ENCODE measurements at regions not wholly inside any gene's neighbourhood (a gene's known extent, or its start where the extent isn't known, plus 50 kb on each side); places are given as distances from the start of the nearest gene placed in this dataset.
A peak's percentile ranks its signal among the peaks of the same experiment; 100 is the strongest.
"Not testable (repeated sequence)": the region's sequence is repeated elsewhere in the genome, so short reads cannot be mapped to it uniquely, and the experiment has no call there.

DNA sequence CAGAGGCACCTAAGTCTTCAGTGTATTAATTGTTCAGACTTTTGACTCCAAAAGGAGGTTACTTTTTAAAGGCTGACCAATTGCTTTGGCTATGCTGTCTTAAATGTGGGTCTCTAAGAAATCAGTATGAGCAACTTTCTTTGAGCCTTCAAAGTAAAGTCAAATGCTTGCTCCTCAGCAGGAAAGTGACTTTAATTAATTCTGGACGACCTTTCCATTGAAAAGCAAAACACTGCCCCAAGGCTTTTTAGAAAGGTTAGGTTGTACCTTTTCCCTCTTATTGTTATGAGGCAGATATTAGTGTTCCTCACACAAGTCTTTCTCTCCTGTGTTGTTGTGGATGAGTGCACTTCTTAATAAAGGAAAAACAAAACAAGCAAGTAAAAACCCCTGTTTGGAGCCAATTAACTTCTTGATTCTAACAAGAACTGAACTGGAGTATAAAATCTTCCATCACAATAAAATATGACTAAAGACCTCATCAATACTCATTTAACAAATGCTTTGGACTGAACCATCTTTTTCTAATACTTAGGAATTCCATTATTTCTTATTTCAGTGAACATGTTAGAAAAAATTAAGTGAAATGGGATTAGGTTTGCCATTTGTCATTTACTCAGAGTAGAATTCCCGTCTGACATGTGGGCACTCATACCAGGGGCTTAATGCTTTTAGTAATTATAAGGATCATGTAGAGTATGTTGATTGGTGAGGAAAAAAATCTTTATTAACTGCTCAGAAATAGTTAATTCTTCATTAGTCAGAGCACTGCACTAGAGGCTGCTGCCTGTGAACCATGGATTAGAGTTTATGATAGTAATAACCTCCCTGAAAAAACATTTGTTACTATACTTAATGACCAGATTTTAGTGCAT, 159.1 kb upstream of the ZNF608 start:
- peak; percentile 87 for DNase-seq

DNA sequence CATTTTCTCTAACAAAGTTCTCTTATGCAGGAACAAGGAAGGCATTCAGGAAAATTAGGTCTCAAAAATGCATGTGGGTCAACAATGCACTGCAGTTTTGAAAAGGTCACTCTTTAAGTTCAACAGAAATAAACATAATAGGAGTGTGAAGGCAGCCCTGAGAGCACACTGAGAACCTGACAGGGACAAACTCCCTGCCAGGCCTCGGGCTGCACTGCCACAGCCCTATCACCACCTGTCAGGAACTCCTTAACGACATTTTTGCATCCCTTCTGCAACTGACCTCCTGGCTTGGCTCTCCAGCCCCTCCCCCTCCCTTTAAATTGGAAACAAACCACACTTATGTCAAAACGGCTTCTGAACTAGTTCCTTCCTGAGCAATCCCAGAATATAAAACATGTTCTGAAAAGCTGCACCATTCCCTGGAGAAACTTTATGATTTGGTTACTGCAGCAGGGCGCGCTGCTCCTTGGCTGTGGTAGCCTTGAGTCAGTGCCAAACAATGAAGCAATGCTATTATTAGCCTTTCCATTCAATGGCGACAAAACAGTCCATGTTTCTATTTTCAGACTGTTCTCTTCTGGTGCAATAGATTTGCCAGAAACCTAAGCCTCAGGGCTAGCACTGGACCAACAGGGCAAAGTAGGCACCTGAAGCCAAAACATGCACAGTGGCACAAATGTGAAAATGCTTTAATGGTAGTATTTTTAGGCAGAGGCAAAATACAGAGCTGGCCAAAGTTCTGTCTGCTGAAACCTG, 160.1 kb upstream of the ZNF608 start:
- peak; percentile 98 for DNase-seq

DNA sequence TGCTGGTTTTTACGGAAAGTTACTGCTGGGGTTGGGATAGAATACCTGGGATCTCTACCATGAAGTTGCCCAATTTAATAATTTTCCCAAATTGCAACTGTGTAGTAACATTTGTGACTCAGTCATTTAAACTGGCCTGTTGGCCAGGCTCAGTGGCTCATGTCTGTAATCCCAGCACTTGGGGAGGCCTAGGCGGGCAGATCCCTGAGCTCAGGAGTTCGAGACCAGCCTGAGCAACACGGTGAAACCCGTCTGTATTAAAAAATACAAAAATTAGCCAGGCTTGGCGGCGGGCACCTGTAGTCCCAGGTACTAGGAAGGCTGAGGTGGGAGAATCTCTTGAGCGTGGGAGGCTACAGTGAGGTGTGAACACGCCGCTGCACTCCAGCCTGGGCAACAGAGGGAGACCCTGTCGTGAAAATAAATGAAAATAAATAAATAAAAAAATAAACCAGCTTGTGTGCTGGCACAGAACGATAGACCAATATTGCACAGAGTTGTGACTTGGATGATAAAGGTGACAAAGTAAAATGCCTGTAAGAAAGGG, 160.7 kb upstream of the ZNF608 start:
- peak; percentile 44 for DNase-seq

DNA sequence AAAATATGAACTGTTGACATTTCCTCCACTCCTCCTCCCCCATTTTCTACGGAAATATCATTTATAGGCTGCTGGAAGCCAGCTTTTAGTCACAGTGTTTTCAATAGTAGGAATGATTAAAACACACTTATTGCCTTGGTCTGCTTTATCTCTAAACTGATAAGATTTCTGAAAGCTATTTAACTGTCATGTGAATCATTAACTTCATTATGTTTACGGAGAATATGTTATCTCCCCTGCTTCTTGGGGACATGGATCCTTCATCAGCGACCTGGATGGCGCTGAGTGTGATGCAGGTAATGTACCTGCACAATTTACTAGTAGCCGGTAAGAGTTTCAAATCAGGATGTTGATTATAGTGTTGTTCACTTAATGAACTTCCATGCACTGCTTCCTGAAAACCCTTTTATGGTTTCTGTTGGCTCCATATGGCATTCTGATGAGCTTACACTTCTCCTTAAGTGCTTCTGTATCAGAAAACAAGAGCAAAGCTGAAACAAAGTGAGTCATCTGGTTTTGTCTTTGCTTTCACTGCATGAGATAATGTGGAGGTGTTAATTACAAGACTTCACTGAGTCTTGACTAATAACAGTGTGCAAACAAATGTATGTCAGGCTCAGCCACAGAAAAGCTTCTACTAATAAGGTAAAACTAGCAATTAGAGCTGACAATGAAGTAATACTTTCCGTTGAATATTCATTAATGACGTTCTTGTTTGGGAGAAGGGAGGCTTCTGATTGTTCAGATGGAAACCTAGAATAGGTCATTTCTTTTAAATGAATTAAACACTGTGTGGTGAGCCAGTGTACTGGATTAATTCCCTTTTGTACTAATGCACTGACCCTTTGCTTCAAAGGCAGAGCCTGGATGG, 162.4 kb upstream of the ZNF608 start:
- peak; percentile 100 for DNase-seq

DNA sequence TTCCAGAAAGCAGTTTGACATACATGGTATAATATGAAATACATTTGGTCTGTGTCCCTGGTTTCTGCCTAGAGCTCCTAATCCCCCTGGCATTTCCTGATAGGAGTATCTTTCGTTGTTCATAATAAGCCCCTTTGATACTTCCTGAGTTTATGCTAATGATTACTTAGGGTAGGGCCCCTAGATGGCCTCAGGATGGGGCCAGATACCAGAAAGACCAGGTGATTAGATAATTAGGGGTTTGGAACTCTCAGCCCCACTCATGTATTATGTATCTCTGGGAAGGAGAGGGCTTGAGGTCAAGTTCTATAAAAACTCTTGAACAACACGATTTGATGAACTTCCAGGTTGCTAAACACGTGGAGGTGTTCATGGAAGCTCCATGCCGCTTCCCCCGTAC, 163.3 kb upstream of the ZNF608 start:
- DNase-seq = peak; percentile 94

DNA sequence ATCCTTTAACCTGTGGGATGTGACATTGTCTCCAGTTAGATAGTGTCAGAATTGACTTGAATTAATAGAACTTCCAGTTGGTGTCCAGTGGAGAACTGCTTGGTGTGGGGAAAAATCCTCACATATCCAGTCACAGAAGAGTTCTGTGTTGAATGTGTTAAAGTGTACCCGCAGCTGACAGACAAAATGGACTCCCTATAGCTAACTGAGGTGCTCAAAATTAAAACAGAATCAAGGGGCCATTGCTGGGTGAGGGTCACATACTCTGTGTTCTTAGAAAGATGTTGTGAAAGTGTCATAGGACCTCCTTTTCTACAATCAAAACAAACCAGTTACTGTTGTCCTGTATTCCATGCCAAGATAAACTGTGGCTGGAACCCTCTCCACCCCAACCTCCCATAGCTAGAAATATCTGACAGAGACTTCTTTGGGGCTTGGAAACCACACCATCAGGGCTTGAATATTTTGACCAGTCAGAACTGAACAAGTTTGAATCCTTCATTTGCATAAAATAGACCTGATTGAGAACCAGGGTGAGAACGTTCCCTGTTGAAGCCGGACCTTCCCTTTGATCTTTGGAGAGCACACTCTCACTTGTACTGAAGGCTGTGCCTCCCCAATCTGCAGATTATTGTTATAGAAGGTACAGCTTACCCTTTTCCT, 164.0 kb upstream of the ZNF608 start:
- DNase-seq = peak; percentile 47

DNA sequence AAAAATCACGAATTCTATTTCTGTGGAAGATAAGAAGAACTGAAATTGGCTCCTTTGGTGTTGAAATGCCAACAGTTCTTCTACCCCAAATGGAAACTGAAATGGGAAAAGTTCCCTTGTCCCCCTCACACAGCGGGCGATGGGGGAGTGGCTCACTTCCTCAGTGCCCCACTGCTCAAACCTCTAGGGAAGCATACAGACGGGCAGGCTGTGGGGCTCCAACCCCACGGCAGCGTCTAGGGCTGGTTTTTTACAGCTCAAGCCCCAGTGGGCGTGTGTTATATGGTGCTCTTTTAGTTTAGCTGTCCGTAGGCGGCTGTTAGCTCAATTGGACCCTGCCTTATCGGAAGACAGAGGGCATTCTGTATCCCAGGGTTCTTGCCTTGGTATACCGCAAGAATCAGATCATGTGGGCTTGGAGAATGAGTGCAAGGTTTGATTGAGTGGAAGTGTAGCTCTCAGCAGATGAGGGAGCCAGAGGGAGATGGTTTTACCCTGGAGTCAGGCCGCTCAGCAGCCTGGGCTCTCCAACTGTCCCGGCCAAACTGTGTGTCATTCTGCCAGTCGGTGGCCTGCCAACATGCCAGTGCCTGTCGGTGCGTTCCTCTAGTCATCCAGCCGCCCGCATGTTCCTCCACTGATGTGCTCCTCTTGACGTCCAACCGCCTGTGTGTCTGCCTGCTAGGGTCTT, 166.3 kb upstream of the ZNF608 start:
- no peak for DNase-seq

DNA sequence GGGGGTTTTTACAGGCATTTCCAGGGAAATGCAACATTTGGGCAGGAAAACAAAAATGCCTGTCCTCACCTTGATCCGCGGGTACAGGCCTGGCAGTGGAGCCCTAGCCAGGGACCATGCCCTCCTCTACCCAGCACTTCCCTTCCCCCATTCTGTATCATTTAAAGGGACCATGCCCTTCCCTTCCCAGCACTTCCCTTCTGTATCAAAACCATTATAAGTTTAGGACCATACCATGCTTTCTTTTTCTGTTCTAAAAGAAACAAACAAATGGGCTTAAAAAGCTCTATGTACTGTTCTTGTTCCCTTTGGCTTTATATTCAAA, 166.9 kb upstream of the ZNF608 start:
- no peak for DNase-seq

DNA sequence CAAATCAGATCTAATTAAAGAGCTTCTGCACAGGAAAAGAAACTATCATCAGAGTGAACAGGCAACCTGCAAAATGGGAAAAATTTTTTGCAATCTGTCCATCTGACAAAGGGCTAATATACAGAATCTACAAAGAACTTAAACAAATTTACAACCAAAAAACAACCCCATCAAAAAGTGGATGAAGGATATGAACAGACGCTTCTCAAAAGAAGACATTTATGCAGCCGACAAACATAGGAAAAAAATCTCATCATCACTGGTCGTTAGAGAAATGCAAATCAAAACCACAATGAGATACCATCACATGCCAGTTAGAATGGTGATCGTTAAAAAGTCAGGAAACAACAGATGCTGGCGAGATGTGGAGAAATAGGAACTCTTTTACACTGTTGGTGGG, 169.9 kb upstream of the ZNF608 start:
- DNase-seq = not testable (repeated sequence)

DNA sequence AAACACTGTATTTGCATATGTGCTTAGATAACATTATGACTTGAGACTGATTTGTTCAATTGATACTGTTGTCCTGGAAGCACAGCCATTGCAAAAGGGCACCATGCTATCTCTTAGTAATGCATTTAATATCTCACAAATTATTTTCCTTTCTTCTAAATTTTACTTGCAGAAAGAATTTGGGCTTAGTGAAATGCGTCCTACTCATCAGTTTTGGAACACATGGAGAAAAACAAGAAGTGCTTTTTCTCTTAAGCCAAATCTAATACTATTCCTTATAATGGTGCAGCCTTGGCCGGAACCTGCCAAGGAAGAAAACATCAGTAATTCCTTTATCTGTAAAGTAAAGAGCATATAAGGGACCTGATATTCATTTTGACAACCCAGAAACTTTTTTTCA, 172.2 kb upstream of the ZNF608 start:
- no peak for DNase-seq

DNA sequence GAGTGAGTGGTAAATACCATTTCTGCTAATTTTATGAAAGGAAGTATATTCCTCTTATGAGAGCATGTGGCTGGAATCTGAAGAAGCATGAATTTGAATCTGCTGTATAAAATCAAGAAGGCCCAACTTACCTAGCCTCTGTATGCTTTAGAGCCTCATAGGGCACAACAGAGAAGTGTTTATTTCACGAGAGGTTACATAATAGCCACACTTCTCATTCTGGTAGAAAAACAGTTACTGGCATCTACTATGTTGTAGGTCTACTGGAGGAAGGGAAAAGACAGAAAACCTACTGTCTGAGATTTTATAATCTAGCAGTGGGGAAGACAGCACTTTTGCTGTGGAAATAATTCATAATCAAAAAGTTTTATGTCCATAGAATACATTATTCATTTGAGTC, 172.6 kb upstream of the ZNF608 start:
- DNase-seq = no peak

DNA sequence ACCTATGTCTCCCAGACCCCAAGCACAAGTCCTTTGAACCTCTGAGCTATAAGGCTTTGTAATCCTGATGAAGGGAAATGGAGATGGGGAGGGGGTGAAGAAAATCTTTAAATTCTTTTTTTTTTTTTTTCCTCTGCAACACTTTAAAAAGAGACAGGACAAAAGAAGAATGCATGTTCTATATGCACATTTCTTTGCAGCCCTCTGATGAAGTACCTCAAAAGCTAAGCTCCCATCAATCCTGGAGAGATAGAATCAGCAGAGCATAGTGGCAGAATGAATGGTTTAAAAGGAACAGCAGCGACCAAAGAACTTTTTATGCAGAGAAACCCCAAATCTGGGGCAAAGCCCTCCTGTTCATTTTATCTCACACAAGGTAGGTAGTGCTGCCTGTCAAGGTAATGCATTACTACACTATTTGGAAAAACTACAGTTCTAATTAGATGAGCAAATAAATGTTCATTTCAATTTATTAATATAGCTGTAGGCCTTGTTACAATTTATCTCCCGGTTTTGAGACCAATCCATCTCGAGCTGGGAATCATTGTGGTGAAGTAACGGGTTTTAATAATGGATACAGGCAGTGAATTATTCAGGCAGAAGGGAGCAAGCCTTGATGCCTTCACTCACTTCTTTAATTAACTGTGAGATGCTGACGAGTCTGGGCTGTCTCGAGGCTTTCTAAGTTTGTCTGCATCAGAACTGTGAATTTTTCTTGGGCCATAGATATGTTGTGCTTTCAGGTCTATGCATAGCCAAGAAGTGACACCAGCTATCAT, 173.5 kb upstream of the ZNF608 start:
- DNase-seq = peak; percentile 30

DNA sequence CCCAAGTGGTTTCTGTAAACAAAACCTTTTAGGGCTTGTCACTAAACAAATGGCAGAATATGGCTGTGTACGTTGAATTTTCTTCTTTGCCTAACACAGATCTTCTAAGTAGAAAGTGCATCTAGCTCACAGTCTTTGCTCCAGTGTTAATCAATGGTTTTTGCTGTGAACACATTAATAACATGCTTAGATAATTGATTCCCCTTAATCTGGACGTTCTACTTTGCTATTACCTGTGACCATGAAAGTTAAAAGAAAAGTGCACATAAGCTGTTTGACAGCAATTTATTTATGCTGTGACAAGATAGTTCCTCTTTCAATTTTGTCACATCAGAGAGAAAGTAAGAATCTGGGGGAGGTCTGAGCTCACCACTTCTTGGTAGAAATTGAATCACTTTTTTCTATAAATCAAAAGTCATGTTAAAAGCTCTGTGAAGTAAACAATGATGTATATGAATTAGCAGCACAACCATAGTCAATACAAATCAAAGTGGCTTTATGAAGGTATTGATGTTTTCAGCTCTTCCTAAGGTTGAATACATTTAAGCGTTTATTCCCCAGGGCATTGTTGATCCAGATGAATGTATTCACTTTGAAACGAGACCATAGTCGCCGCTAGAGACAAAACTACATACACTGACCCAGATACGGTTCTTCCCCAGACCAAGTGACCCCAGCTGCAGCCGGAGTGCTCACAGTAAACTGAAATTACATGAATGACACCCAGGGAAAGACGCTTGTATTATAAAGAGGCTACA, 174.6 kb upstream of the ZNF608 start:
- peak; percentile 89 for DNase-seq

DNA sequence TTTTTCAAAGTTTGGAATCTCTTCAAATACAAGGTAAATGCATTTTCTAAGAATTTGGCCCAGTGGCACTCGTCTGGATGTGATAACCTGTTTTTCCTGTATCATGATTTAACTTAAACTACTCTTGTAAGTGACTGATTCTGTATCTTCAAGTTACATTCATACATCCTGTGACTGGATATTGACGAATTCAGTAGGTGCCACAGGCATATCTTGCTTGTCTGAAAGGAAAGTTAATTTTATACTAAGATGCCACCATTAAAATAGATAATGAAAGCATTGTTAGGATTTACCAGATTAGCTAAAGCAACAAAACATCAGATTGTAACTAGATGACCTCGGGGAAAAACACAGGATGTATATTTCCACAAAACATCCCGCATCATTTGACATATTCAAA, 175.3 kb upstream of the ZNF608 start:
- peak; percentile 50 for DNase-seq

DNA sequence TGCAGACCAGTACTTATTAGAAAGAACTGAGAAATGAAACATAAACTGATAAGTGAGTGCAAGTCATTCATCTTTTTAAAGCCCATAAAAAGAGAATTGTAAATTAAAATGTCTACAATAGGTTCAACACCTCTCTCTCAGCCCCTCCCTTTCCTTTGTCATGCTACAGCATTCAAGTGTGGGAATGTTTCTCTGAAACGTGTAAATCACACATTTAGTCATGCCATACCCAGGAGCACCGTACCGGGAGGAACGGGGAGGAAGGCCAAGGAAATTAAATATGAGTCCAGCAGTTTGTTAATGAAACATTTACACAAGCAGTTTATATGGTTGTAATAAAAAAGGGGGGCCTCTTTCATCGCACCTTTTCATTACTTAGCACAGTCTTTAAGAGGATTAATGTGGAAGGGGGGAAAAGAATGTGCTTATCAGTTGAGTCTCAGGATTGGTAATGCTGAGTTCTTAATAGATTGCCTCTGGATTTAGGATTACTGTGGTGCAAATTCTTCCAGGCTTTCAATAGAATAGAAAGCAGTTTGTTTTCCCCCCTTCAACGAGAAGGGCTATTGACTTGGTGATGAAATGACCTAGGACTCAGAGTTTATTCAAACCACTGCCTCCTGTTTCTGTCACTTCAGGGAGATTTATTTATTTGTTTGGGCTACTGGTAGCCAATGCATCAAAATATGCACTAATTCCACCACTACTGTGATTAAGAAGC, 176.0 kb upstream of the ZNF608 start:
- DNase-seq = peak; percentile 79

DNA sequence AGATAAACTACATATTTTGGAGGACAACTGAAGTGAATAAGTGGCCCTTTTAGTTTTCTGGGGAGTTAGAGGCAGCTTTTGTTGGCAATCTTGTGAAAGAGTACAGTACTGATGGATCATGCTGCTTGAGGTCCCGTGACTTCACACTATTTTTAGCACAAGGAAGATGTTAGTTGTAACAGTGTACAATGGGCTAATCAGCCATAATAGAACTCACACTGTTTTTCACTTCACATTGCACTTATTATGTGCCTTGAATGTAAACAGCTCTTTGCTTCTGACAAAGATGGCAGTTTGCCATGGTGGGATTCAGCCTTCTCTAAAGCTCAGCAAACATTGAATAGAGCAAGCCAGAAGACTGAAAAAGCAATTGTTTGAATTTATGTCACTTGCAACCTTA, 176.7 kb upstream of the ZNF608 start:
- peak; percentile 99 for DNase-seq

DNA sequence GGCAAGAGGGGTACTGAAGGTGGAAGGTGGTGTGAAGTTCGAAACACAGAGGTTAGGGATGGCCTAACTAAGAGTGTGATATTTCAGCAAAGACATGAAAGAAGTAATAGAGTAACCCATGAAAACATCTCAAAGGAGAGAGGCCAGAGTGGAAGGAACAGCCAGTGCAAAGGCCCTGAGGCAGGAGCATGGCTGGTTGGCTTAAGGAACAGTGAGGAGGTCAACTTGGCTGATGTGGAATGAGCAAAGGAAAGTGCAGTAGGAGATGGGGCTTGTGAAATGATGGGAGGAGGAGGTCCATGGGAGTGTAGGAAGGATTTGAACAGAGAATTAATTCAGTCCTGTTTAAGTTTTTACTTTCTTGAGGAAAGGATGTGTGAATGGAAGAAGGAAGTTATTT, 178.3 kb upstream of the ZNF608 start:
- DNase-seq = no peak

DNA sequence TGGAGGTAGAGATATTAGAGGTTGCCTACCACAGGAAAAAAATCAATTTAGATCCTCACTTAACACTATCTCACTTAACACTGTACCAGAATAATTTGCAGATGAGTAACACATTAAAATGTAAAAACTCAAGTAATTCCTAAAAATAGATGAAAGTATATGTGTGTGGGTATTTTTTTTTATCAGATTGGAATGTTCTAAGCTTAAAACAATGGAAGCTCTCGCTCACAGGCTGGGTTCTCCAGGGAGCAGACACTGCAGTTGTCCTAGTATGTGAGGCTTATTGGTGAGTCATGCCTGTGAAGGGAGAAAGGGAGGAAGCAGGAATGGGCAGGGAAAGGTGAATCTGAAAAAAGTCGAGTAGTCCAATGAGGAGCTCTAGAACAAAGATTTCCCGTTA, 181.3 kb upstream of the ZNF608 start:
- DNase-seq = no peak

DNA sequence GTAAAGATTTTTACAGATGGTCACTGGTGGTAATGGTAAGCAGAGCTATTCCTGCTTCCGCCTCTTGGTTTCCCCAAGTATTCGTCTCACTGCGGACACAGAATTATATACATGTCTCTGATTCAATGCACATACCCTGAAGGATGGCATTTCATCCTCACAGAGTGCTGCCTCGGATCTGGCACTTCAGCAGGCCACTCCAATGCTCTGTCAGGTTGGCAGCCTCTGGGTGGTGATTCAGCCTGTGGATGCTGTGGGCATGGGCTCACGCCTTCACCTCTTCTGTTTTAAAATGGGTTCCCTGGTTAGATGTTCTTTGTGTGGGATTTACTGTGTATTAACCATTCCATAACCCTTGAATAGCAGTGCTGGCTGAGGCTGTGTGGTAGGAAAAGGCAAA, 182.6 kb upstream of the ZNF608 start:
- DNase-seq = no peak
